HCT116 (cell line): ENCODE measurements at regions not wholly inside any gene's neighbourhood (a gene's known extent, or its start where the extent isn't known, plus 50 kb on each side); places are given as distances from the start of the nearest gene placed in this dataset.

Source experiments
- ATAC-seq: fragments of 200-7000 bp; cut with Tn5 transposase; 2 replicates; pipeline ENCODE4 v1.9.1; 2020; ENCODE audit warnings: mild to moderate bottlenecking, moderate library complexity
- BruUV-seq: library from RNA; stranded (reverse); fragments of 400-500 nt; replicated peaks from 2 replicates; lab custom pipeline; 2021; lab: Mats Ljungman, UMichigan
- CTCF ChIA-PET: fragments of 300-600 bp; sonication (Branson Sonifier 250); formaldehyde crosslinking; loops from one replicate; lab custom pipeline; 2021; ENCODE audit warnings: antibody characterized with exemption; lab: Charles Lee
- POLR2A ChIA-PET: fragments of 300-600, 350-600 bp; sonication (Branson Sonifier 250); formaldehyde crosslinking; loops from one replicate; lab custom pipeline; 2021; ENCODE audit warnings: antibody characterized with exemption; lab: Charles Lee
- RAD21 ChIA-PET, 2 experiments: fragments of 300-600 bp; sonication (Branson Sonifier 250); formaldehyde crosslinking; loops; one replicate each; lab custom pipeline; 2023; ENCODE audit warnings: low total read pairs in 2 of 2; ENCODE audit not compliant: uncharacterized antibody in 2 of 2, unreplicated experiment in 2 of 2, low non-redundant PET in 1 of 2; lab: Charles Lee
- DNase-seq: peaks from one replicate; pipeline ENCODE4 v3.0.0-alpha.2; 2010; ENCODE audit warnings: low read depth, low spot score
- H2AFZ ChIP-seq: fragments of 200-600 bp; shearing (Covaris generic), sonication (generic); 2 replicates; pipeline ENCODE4 v1.6.1; 2017; ENCODE audit warnings: low read depth, mixed run types, mixed read lengths, antibody characterized with exemption, low read length; ENCODE audit not compliant: poor library complexity, severe bottlenecking
- H3K27ac ChIP-seq: 2 replicates; pipeline ENCODE4 v1.5.1; 2012; ENCODE audit warnings: low read depth, low read length
- H3K27me3 ChIP-seq: fragments of 200-600 bp; sonication (generic); 2 replicates; pipeline ENCODE4 v1.6.1; 2016; ENCODE audit warnings: mixed run types, low read length, mixed read lengths; ENCODE audit not compliant: insufficient read depth
- H3K36me3 ChIP-seq, 2 experiments: fragments of 200-500 bp in 1 of 2; fragments of 200-600 bp in 1 of 2; sonication (Bioruptor generic) in 1 of 2; sonication (generic) in 1 of 2; 2 replicates each; pipeline versions ENCODE4 v1.5.1 to v1.6.1; 2014 to 2016; ENCODE audit warnings: low read length in 2 of 2, inconsistent platforms in 1 of 2, mixed read lengths in 1 of 2, mixed run types in 1 of 2; ENCODE audit not compliant: insufficient read depth in 2 of 2, control insufficient read depth in 1 of 2
- H3K4me1 ChIP-seq, 2 experiments: fragments of 200-600 bp in 1 of 2; sonication (generic) in 1 of 2; 2 replicates each; pipeline versions ENCODE4 v1.5.1 to v1.6.1; 2012 to 2017; ENCODE audit warnings: low read length in 2 of 2, inconsistent platforms in 1 of 2, mild to moderate bottlenecking in 1 of 2, mixed read lengths in 1 of 2, mixed run types in 1 of 2, moderate library complexity in 1 of 2; ENCODE audit not compliant: insufficient read depth in 2 of 2, control insufficient read depth in 1 of 2
- H3K4me2 ChIP-seq: fragments of 200-600 bp; sonication (generic); 2 replicates; pipeline ENCODE4 v1.6.1; 2017; ENCODE audit warnings: mixed run types, low read length, mixed read lengths
- H3K4me3 ChIP-seq, 2 experiments: fragments of 200-600 bp in 1 of 2; sonication (generic) in 1 of 2; replicated peaks in 1 of 2; 2 replicates each; pipeline ENCODE4 v1.5.1; 2011 to 2016; ENCODE audit warnings: low read length in 2 of 2, control low read depth in 1 of 2, low read depth in 1 of 2, mild to moderate bottlenecking in 1 of 2, mixed read lengths in 1 of 2, mixed run types in 1 of 2
- H3K79me2 ChIP-seq: fragments of 200-600 bp; sonication (generic); 2 replicates; pipeline ENCODE4 v1.6.1; 2017; ENCODE audit warnings: mild to moderate bottlenecking, mixed run types, low read length, moderate library complexity, mixed read lengths; ENCODE audit not compliant: insufficient read depth
- H3K9ac ChIP-seq: fragments of 200-600 bp; sonication (generic); 2 replicates; pipeline ENCODE4 v1.6.1; 2016; ENCODE audit warnings: low read length, mixed read lengths
- H3K9me2 ChIP-seq: fragments of 200-600 bp; sonication (generic), shearing (Covaris generic); 2 replicates; pipeline ENCODE4 v1.6.1; 2017; ENCODE audit warnings: mixed run types, mild to moderate bottlenecking, moderate library complexity; ENCODE audit not compliant: insufficient read depth
- H3K9me3 ChIP-seq, 2 experiments: fragments of 200-500 bp in 1 of 2; fragments of 200-600 bp in 1 of 2; sonication (Bioruptor generic) in 1 of 2; sonication (generic) in 1 of 2; 2 replicates each; pipeline ENCODE4 v1.6.1; 2014 to 2017; ENCODE audit warnings: low read length in 2 of 2, mixed read lengths in 2 of 2, inconsistent platforms in 1 of 2, low read depth in 1 of 2, mild to moderate bottlenecking in 1 of 2, mixed run types in 1 of 2, moderate library complexity in 1 of 2; ENCODE audit not compliant: control insufficient read depth in 1 of 2, insufficient read depth in 1 of 2
- H4K20me1 ChIP-seq: fragments of 200-600 bp; sonication (generic), shearing (Covaris generic); 2 replicates; pipeline ENCODE4 v1.6.1; 2017; ENCODE audit warnings: mixed run types, mild to moderate bottlenecking, moderate library complexity; ENCODE audit not compliant: insufficient read depth
- CBX3 ChIP-seq: IDR thresholded peaks from 2 replicates; pipeline ENCODE4 v1.6.1; 2012; ENCODE audit warnings: low read depth
- EGR1 ChIP-seq: IDR thresholded peaks from 2 replicates; pipeline ENCODE4 v1.6.1; 2012; ENCODE audit warnings: low read depth
- EZH2phosphoT487 ChIP-seq: fragments of 200-600 bp; IDR thresholded peaks from 2 replicates; pipeline ENCODE4 v1.6.1; 2018; ENCODE audit warnings: antibody characterized with exemption, borderline replicate concordance
- JUND ChIP-seq: IDR thresholded peaks from 2 replicates; pipeline ENCODE4 v1.6.1; 2012
- RAD21 ChIP-seq: IDR thresholded peaks from 2 replicates; pipeline ENCODE4 v1.6.1; 2012; ENCODE audit warnings: low read depth, mild to moderate bottlenecking
- SP1 ChIP-seq: IDR thresholded peaks from 2 replicates; pipeline ENCODE4 v1.6.1; 2012; ENCODE audit warnings: low read depth
- TCF7L2 ChIP-seq: IDR thresholded peaks from 2 replicates; pipeline ENCODE4 v1.7.0; 2011; ENCODE audit warnings: borderline replicate concordance, inconsistent platforms; ENCODE audit not compliant: insufficient read depth, insufficient read length; ENCODE audit errors: extremely low read depth
- YY1 ChIP-seq: IDR thresholded peaks from 2 replicates; pipeline ENCODE4 v1.6.1; 2011; ENCODE audit warnings: low read length, low read depth, moderate library complexity, mild to moderate bottlenecking; ENCODE audit not compliant: insufficient replicate concordance; ENCODE audit errors: extremely low read depth
- ZBTB33 ChIP-seq: IDR thresholded peaks from 2 replicates; pipeline ENCODE4 v1.6.1; 2011; ENCODE audit warnings: mild to moderate bottlenecking, low read length, moderate library complexity; ENCODE audit not compliant: insufficient replicate concordance; ENCODE audit errors: extremely low read depth
- ZNF274 ChIP-seq: fragments of 200-500 bp; sonication (Bioruptor generic); IDR thresholded peaks from 2 replicates; pipeline ENCODE4 v1.6.1; 2014; ENCODE audit warnings: mild to moderate bottlenecking, low read depth, low read length, inconsistent platforms
- intact Hi-C: fragments of 100-400 bp; cut with micrococcal nuclease; formaldehyde crosslinking; loops from 2 replicates; pipeline ENCODE4 v1.10.0; 2022
- TF ChIP-seq, protein P1 (sequence below), 3 experiments: fragments of 200-600 bp in 1 of 3; sonication (generic) in 1 of 3; IDR thresholded peaks in 2 of 3; conservative IDR thresholded peaks in 1 of 3; 2 replicates each; pipeline ENCODE4 v1.5.1; 2012 to 2017; ENCODE audit warnings: low read depth in 2 of 3, low read length in 2 of 3, antibody characterized with exemption in 1 of 3, borderline replicate concordance in 1 of 3, control low read depth in 1 of 3, mild to moderate bottlenecking in 1 of 3, mixed read lengths in 1 of 3, mixed run types in 1 of 3, moderate library complexity in 1 of 3; ENCODE audit not compliant: insufficient read depth in 1 of 3
- TF ChIP-seq, protein P2 (sequence below): IDR thresholded peaks from 2 replicates; pipeline ENCODE4 v1.6.1; 2012; ENCODE audit warnings: low read depth

GRCh38 chr16:56013962-56014552 is 138.9 kb upstream of the CES5A start:
- no peak overlapping the region for H3K4me2 ChIP-seq
- H4K20me1 ChIP-seq, result no peaks in the 10 kb centered on the region
- ChIA-PET CTCF (no interaction called here), RAD21 (no interaction called here), POLR2A (no interaction called here)
- TF ChIP-seq YY1 (no peak), SP1 (no peak), TCF7L2 (peak; percentile 21), JUND (no peak), EGR1 (no peak), CBX3 (0 out of 2 replicates have a peak, but pooled peaks have one; percentile 26), ZBTB33 (no peak), RAD21 (no peak), EZH2phosphoT487 (no peak), ZNF274 (no peak)
- TF ChIP-seq, protein P1, sequence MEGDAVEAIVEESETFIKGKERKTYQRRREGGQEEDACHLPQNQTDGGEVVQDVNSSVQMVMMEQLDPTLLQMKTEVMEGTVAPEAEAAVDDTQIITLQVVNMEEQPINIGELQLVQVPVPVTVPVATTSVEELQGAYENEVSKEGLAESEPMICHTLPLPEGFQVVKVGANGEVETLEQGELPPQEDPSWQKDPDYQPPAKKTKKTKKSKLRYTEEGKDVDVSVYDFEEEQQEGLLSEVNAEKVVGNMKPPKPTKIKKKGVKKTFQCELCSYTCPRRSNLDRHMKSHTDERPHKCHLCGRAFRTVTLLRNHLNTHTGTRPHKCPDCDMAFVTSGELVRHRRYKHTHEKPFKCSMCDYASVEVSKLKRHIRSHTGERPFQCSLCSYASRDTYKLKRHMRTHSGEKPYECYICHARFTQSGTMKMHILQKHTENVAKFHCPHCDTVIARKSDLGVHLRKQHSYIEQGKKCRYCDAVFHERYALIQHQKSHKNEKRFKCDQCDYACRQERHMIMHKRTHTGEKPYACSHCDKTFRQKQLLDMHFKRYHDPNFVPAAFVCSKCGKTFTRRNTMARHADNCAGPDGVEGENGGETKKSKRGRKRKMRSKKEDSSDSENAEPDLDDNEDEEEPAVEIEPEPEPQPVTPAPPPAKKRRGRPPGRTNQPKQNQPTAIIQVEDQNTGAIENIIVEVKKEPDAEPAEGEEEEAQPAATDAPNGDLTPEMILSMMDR (IDR thresholded peaks at IDR 0.05 in 2 of 3, conservative IDR thresholded peaks at IDR 0.05 in 1 of 3; ENCODE audit: borderline replicate concordance in 1 of 3, insufficient read depth in 1 of 3, low read depth in 2 of 3, low read length in 2 of 3), result no peak
- TF ChIP-seq, protein P2, sequence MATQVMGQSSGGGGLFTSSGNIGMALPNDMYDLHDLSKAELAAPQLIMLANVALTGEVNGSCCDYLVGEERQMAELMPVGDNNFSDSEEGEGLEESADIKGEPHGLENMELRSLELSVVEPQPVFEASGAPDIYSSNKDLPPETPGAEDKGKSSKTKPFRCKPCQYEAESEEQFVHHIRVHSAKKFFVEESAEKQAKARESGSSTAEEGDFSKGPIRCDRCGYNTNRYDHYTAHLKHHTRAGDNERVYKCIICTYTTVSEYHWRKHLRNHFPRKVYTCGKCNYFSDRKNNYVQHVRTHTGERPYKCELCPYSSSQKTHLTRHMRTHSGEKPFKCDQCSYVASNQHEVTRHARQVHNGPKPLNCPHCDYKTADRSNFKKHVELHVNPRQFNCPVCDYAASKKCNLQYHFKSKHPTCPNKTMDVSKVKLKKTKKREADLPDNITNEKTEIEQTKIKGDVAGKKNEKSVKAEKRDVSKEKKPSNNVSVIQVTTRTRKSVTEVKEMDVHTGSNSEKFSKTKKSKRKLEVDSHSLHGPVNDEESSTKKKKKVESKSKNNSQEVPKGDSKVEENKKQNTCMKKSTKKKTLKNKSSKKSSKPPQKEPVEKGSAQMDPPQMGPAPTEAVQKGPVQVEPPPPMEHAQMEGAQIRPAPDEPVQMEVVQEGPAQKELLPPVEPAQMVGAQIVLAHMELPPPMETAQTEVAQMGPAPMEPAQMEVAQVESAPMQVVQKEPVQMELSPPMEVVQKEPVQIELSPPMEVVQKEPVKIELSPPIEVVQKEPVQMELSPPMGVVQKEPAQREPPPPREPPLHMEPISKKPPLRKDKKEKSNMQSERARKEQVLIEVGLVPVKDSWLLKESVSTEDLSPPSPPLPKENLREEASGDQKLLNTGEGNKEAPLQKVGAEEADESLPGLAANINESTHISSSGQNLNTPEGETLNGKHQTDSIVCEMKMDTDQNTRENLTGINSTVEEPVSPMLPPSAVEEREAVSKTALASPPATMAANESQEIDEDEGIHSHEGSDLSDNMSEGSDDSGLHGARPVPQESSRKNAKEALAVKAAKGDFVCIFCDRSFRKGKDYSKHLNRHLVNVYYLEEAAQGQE, result peak; percentile 94
- no peaks in the 10 kb centered on the region for H3K79me2 ChIP-seq
- H2AFZ ChIP-seq, result no peak overlapping the region
- ATAC-seq, result no peak
- H3K9ac ChIP-seq, result no peak overlapping the region
- DNase-seq, result peak; percentile 4
- no peaks in the 10 kb centered on the region for H3K4me1 ChIP-seq
- BruUV-seq, result no TSS peak
- H3K27ac ChIP-seq, result no peak overlapping the region
- intact Hi-C loops, result no loop called here
- no peaks in the 10 kb centered on the region for H3K9me2 ChIP-seq
- peaks cover 35% of the 10 kb centered on the region for H3K27me3 ChIP-seq
- no peak overlapping the region for H3K4me3 ChIP-seq
- H3K36me3 ChIP-seq, result no peaks in the 10 kb centered on the region
- H3K9me3 ChIP-seq, result no peaks in the 10 kb centered on the region
